ENCODE measurements at regions not wholly inside any gene's neighbourhood (a gene's known extent, or its start where the extent isn't known, plus 50 kb on each side); places are given as distances from the start of the nearest gene placed in this dataset.

DNA sequence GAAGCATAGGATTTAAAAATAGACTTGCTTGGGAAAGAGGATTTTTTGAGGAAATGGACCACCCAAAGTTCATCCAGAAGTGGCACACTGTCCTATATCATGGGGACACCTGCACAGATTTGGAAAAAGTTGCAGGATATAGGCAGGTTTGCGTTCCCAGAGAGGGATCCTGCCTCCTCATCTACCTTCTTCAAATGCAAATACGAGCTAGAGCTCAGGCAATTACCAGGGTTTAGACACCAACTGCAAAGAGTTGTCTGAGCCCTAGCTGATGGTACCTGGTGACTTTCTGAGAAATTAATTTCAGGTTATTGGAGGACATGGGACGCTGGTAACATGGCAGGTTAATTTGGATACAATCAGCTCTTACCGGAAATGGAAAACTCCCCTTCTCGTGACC lies 423.7 kb upstream of the MTPN start:
- no peak for TF ChIP-seq POLR2A (IDR thresholded peaks at IDR 0.05)
- no peak for TF ChIP-seq CTCF (IDR thresholded peaks at IDR 0.05)
- Histone ChIP-seq H3K36me3 (no peaks in the 10 kb centered on the region), H3K4me1 (no peaks in the 10 kb centered on the region), H3K9me3 (no peaks in the 10 kb centered on the region), H3K27ac (no peak overlapping the region), H3K4me3 (no peak overlapping the region), H3K27me3 (no peaks in the 10 kb centered on the region)
- intact Hi-C loops (cut with DNase I) = no loop called here
- WGBS, 2 donors = 67 to 70% methylated on average over 5 of the region's 5 CpGs
- no peak for DNase-seq

DNA sequence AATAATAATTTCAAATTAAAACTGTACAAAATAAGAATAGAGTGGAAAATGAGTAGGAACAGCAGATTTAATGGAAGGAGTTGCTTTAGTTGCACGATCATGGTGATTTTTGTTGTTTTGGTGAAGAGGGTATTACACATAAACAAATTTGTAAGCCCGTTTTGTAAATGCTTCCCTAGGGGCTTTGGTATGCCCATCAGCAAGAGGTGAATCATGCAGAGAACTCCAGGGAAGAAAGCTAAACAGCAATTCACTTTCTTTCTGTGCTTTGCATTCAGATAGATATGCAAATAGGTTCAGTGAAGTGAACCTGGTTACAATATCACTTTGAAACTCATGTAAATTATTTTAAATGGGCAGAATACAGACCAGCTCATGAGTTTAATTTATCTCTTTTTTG lies 422.2 kb upstream of the MTPN start:
- 21 to 24% methylated on average over 2 of the region's 2 CpGs for WGBS, 2 donors

GRCh38 chr7:136392856-136393255 lies 415.7 kb upstream of the MTPN start:
- 88 to 93% methylated on average over 2 of the region's 2 CpGs for WGBS, 2 donors
- no peaks in the 10 kb centered on the region for H3K36me3 ChIP-seq
- no peak overlapping the region for H3K4me3 ChIP-seq

More for the DNA sequence above, 422.2 kb upstream of the MTPN start:
- DNase-seq = no peak
- H3K36me3 ChIP-seq = no peaks in the 10 kb centered on the region
- no peak overlapping the region for H3K4me3 ChIP-seq
- no peaks in the 10 kb centered on the region for H3K9me3 ChIP-seq
- intact Hi-C loops (cut with DNase I) = no loop called here
- H3K27ac ChIP-seq = no peak overlapping the region
- no peak for TF ChIP-seq CTCF (IDR thresholded peaks at IDR 0.05)
- no peak for TF ChIP-seq POLR2A (IDR thresholded peaks at IDR 0.05)
- H3K27me3 ChIP-seq = no peaks in the 10 kb centered on the region
- no peaks in the 10 kb centered on the region for H3K4me1 ChIP-seq

DNA sequence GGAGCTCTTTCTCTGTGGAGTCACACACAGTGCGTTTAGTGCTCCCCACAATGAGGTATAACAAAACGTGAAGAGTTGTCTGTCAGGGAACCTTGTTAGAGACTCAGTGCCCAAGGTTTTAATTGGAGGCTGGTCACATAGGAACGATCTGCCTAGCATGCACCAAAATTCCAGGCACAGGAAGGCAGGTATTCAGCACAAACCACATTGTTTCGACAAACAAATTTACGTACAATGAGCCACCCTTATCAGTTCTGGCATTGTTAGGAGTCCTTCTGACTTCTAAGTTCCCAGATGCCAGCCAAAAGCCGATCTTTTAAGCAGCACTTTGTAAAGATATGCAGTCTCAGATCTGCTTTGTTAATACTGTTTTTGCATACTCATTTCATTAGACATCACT lies 414.2 kb upstream of the MTPN start:
- Histone ChIP-seq H3K27me3 (no peaks in the 10 kb centered on the region), H3K4me3 (no peak overlapping the region), H3K4me1 (no peaks in the 10 kb centered on the region), H3K27ac (no peak overlapping the region), H3K36me3 (no peaks in the 10 kb centered on the region), H3K9me3 (no peaks in the 10 kb centered on the region)
- 32 to 52% methylated on average over 6 of the region's 6 CpGs for WGBS, 2 donors
- no peak for DNase-seq
- intact Hi-C loops (cut with DNase I) = no loop called here
- TF ChIP-seq POLR2A (IDR thresholded peaks at IDR 0.05) (no peak), CTCF (IDR thresholded peaks at IDR 0.05) (no peak)

More at GRCh38 chr7:136392856-136393255, 415.7 kb upstream of the MTPN start:
- DNase-seq = no peak
- TF ChIP-seq POLR2A (IDR thresholded peaks at IDR 0.05) (no peak), CTCF (IDR thresholded peaks at IDR 0.05) (no peak)
- Histone ChIP-seq H3K27me3 (no peaks in the 10 kb centered on the region), H3K27ac (no peak overlapping the region), H3K9me3 (no peaks in the 10 kb centered on the region), H3K4me1 (no peaks in the 10 kb centered on the region)
- intact Hi-C loops (cut with DNase I) = no loop called here

GRCh38 chr7:136389933-136390332 lies 412.8 kb upstream of the MTPN start:
- no peak for DNase-seq
- no peaks in the 10 kb centered on the region for H3K27me3 ChIP-seq
- H3K27ac ChIP-seq = no peak overlapping the region
- no peak overlapping the region for H3K4me3 ChIP-seq
- no peak for TF ChIP-seq CTCF (IDR thresholded peaks at IDR 0.05)
- no peak for TF ChIP-seq POLR2A (IDR thresholded peaks at IDR 0.05)
- intact Hi-C loops (cut with DNase I) = no loop called here
- 30 to 31% methylated on average over 3 of the region's 3 CpGs for WGBS, 2 donors
- no peaks in the 10 kb centered on the region for H3K36me3 ChIP-seq
- H3K9me3 ChIP-seq = no peaks in the 10 kb centered on the region
- no peaks in the 10 kb centered on the region for H3K4me1 ChIP-seq

All from esophagus squamous epithelium (tissue), 5 donors.